ENCODE measurements at regions not wholly inside any gene's neighbourhood (a gene's known extent, or its start where the extent isn't known, plus 50 kb on each side); places are given as distances from the start of the nearest gene placed in this dataset.

DNA sequence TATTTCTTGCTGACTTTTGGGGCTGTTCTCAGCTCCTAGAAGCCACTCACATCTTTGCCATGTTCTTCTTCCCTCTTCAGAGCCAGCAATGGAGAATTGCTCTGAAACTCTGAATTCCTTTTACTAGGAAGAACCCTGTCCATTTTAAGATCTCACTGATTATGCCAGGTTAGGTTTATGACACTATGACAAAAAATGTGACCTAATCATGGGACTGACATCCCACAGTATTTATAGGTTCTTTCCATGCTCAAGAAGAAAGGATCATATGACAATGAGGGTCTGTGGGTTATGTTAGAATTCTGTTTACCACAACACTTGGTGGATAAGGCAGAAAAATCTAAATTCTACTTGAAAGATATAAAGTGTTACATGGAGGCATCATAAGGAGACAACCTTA is 263.3 kb upstream of the CITED2 start:
- no peak overlapping the region for H3K27ac ChIP-seq
- no peak overlapping the region for H3K4me3 ChIP-seq
- no peaks in the 10 kb centered on the region for H3K9me3 ChIP-seq
- H3K36me3 ChIP-seq, result no peaks in the 10 kb centered on the region
- no peaks in the 10 kb centered on the region for H3K27me3 ChIP-seq
- no peaks in the 10 kb centered on the region for H3K4me1 ChIP-seq
- no peak for TF ChIP-seq POLR2AphosphoS5 (IDR thresholded peaks at IDR 0.05)
- TF ChIP-seq, protein P1, sequence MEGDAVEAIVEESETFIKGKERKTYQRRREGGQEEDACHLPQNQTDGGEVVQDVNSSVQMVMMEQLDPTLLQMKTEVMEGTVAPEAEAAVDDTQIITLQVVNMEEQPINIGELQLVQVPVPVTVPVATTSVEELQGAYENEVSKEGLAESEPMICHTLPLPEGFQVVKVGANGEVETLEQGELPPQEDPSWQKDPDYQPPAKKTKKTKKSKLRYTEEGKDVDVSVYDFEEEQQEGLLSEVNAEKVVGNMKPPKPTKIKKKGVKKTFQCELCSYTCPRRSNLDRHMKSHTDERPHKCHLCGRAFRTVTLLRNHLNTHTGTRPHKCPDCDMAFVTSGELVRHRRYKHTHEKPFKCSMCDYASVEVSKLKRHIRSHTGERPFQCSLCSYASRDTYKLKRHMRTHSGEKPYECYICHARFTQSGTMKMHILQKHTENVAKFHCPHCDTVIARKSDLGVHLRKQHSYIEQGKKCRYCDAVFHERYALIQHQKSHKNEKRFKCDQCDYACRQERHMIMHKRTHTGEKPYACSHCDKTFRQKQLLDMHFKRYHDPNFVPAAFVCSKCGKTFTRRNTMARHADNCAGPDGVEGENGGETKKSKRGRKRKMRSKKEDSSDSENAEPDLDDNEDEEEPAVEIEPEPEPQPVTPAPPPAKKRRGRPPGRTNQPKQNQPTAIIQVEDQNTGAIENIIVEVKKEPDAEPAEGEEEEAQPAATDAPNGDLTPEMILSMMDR (IDR thresholded peaks at IDR 0.05), result no peak
- no peak for TF ChIP-seq POLR2A (IDR thresholded peaks at IDR 0.05)
- TF ChIP-seq EP300 (IDR thresholded peaks at IDR 0.05), result no peak
- ATAC-seq, result no peak

DNA sequence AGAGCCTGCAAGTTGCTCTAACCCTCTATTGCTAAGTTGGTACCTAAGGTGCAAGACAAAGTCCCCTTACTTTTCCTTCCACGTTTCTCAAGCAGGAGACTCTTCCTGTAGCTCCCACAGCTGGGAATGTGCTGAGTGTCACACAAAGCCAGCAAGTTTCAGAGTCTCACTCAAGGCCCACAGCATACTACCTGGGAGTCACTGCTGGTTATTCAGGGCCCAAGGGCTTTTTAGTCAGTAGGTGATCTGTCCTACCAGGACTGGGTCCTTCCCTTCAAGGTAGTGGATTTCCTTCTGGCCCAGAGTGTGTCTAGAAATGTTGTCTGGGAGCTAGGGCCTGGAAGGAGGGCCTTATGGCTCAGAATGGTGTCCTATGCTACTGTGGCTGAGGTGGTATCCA is 261.9 kb upstream of the CITED2 start:
- H3K36me3 ChIP-seq, result no peaks in the 10 kb centered on the region
- TF ChIP-seq EP300 (IDR thresholded peaks at IDR 0.05), result no peak
- TF ChIP-seq, protein P1 (IDR thresholded peaks at IDR 0.05), result no peak
- TF ChIP-seq POLR2AphosphoS5 (IDR thresholded peaks at IDR 0.05), result no peak
- no peaks in the 10 kb centered on the region for H3K27me3 ChIP-seq
- no peaks in the 10 kb centered on the region for H3K9me3 ChIP-seq
- H3K27ac ChIP-seq, result no peak overlapping the region
- 100% methylated on average over 1 of the region's 1 CpG; no CpG with 5 or more reads in 1 of the 2 donors for WGBS, 2 donors (ENCODE audit: low coverage in 1 of 2)
- H3K4me3 ChIP-seq, result no peak overlapping the region
- no peaks in the 10 kb centered on the region for H3K4me1 ChIP-seq
- no peak for ATAC-seq

DNA sequence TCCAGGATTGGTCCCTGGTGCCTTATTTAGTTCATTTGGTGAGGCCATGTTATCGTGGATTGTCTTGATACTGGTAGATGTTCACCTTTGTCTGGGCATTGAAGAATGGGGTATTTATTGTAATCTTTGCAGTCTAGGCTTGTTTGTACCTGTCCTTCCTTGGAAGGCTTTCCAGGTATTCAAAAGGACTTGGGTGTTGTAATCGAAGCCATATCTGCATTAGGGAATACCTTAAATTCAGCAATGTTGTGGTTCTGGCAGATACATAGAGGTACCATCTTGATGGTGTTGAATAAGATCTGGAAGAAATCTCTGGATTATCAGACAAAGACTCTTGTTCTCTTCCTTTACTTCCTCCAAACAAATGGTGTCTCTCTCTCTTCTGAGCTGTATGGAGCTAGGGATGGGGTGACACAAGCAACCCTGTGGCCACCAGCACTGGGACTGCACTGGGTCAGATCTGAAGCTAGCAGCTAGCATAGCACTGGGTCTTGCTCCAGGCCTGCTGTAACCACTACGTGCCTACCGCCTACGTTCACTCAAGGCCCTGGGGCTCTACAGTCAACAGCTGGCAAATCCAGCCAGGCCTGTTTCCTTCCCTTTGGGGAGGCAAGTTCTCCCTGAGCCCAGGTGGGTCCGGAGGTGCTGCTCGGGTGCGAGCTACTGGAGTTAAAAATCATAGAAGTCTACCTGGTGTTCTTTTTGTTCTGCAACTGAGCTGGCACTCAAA is 261.1 kb upstream of the CITED2 start:
- Histone ChIP-seq H3K27me3 (no peaks in the 10 kb centered on the region), H3K36me3 (no peaks in the 10 kb centered on the region), H3K9me3 (no peaks in the 10 kb centered on the region), H3K27ac (no peak overlapping the region), H3K4me3 (no peak overlapping the region), H3K4me1 (no peaks in the 10 kb centered on the region)
- WGBS, 2 donors (ENCODE audit: low coverage in 1 of 2), result 94 to 100% methylated on average over 2 to 3 of the region's 8 CpGs
- no peak for ATAC-seq
- TF ChIP-seq POLR2AphosphoS5 (IDR thresholded peaks at IDR 0.05), result no peak
- no peak for TF ChIP-seq EP300 (IDR thresholded peaks at IDR 0.05)
- no peak for TF ChIP-seq POLR2A (IDR thresholded peaks at IDR 0.05)
- TF ChIP-seq, protein P1 (IDR thresholded peaks at IDR 0.05), result no peak

DNA sequence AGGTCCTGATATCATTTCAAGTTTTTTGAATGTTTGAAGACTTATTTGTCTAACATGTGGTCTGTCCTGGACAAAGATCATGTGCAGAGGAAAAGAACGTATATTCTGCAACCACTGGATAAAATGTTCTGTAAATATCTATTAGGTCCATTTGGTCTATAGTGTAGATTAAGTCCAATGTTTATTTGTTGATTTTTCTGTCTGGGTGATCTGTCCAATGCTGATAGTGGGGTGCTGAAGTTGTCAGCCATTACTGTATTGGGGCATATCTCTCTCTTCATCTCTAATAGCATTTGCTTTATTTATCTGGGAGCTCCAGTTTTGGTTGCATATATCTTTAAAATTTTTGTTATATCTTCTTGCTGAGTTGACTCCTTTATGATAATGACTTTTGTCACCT is 258.4 kb upstream of the CITED2 start:
- Histone ChIP-seq H3K4me1 (peaks cover 0 to 5% (median 0%) of the 10 kb centered on the region in 3 donors), H3K4me3 (no peak overlapping the region), H3K9me3 (no peaks in the 10 kb centered on the region), H3K27me3 (no peaks in the 10 kb centered on the region), H3K27ac (no peak overlapping the region), H3K36me3 (no peaks in the 10 kb centered on the region)
- ATAC-seq, result no peak
- 67 to 92% methylated on average over 1 of the region's 1 CpG for WGBS, 2 donors (ENCODE audit: low coverage in 1 of 2)
- TF ChIP-seq, protein P1 (IDR thresholded peaks at IDR 0.05), result no peak

DNA sequence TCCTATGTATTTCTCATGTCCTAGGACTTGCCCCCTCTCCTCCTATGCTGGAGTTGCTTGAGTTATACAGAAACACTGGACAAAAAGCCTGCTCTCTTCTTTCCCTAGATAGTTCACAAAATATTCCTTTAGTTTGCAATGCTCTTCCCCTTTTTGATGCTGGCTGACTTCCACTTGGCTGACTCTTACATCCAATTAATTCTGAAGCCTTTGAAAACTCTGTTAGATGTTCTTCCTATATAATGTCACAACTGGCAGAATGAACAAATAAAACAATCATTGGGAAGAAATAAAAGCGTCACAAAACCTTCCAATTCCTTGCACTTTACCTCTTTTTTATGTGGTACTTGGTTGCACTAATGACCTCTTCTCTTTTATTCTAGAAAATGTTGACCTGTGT is 253.8 kb upstream of the CITED2 start:
- WGBS, 2 donors (ENCODE audit: low coverage in 1 of 2), result 27 to 40% methylated on average over 1 of the region's 1 CpG
- H3K27me3 ChIP-seq, result no peaks in the 10 kb centered on the region
- H3K4me3 ChIP-seq, result no peak overlapping the region
- ATAC-seq, result no peak
- no peaks in the 10 kb centered on the region for H3K36me3 ChIP-seq
- H3K27ac ChIP-seq, result no peak overlapping the region
- no peaks in the 10 kb centered on the region for H3K9me3 ChIP-seq
- TF ChIP-seq POLR2AphosphoS5 (IDR thresholded peaks at IDR 0.05), result no peak
- TF ChIP-seq, protein P1 (IDR thresholded peaks at IDR 0.05), result no peak
- no peak for TF ChIP-seq EP300 (IDR thresholded peaks at IDR 0.05)
- no peak for TF ChIP-seq POLR2A (IDR thresholded peaks at IDR 0.05)
- peaks cover 0 to 11% (median 0%) of the 10 kb centered on the region in 3 donors for H3K4me1 ChIP-seq
